HepG2 (cell line): ENCODE measurements at regions not wholly inside any gene's neighbourhood (a gene's known extent, or its start where the extent isn't known, plus 50 kb on each side); places are given as distances from the start of the nearest gene placed in this dataset.

Experiments
- TBP ChIP-seq: sonication (generic); formaldehyde crosslinking; IDR thresholded peaks from 2 replicates; pipeline ENCODE4 v1.5.0; 2020; ENCODE audit warnings: missing genetic modification reagents
- TF ChIP-seq, protein P1 (sequence below): sonication (generic); formaldehyde crosslinking; IDR thresholded peaks from one replicate; pipeline ENCODE4 v1.5.1; 2020; ENCODE audit warnings: mild to moderate bottlenecking, missing genetic modification reagents; ENCODE audit errors: not compliant biosample characterization

DNA sequence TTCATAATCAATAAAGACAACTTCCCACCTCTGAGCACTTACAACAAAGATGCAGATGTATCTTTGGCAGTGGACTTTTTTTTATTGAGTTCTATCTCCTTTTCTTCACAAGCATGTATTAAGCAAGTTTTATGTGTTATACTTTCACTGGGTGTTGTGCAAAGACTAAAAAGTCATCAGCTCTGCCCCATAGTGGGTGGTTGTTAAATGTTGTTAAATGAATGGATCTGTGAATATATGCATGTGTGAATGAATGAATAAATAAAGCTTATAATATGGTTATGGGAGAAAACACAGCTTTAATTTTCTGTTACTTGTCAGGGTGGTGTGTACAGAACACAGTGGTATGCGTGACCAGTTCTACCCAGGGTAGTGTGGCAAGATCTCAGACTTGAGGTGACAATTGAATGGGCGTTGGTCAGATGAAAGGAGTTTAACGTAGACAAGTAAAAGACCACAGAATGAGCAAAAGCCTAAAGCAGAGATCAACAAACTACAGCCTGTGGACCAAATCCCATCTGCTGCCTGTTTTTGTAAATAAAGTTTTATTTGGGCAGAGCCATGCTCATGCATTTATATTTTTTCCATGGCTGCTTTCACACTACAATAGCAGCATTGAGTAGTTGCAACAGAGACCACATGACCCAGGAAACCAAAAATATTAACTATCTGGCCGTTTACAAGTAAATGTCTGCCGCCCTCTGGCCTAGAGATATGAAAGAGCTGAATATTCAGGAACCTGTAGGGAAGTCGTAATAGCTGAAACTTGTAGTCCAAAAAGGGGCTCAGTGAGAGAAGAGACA lies 207.4 kb upstream of the EEA1 start:
- TF ChIP-seq, protein P1, sequence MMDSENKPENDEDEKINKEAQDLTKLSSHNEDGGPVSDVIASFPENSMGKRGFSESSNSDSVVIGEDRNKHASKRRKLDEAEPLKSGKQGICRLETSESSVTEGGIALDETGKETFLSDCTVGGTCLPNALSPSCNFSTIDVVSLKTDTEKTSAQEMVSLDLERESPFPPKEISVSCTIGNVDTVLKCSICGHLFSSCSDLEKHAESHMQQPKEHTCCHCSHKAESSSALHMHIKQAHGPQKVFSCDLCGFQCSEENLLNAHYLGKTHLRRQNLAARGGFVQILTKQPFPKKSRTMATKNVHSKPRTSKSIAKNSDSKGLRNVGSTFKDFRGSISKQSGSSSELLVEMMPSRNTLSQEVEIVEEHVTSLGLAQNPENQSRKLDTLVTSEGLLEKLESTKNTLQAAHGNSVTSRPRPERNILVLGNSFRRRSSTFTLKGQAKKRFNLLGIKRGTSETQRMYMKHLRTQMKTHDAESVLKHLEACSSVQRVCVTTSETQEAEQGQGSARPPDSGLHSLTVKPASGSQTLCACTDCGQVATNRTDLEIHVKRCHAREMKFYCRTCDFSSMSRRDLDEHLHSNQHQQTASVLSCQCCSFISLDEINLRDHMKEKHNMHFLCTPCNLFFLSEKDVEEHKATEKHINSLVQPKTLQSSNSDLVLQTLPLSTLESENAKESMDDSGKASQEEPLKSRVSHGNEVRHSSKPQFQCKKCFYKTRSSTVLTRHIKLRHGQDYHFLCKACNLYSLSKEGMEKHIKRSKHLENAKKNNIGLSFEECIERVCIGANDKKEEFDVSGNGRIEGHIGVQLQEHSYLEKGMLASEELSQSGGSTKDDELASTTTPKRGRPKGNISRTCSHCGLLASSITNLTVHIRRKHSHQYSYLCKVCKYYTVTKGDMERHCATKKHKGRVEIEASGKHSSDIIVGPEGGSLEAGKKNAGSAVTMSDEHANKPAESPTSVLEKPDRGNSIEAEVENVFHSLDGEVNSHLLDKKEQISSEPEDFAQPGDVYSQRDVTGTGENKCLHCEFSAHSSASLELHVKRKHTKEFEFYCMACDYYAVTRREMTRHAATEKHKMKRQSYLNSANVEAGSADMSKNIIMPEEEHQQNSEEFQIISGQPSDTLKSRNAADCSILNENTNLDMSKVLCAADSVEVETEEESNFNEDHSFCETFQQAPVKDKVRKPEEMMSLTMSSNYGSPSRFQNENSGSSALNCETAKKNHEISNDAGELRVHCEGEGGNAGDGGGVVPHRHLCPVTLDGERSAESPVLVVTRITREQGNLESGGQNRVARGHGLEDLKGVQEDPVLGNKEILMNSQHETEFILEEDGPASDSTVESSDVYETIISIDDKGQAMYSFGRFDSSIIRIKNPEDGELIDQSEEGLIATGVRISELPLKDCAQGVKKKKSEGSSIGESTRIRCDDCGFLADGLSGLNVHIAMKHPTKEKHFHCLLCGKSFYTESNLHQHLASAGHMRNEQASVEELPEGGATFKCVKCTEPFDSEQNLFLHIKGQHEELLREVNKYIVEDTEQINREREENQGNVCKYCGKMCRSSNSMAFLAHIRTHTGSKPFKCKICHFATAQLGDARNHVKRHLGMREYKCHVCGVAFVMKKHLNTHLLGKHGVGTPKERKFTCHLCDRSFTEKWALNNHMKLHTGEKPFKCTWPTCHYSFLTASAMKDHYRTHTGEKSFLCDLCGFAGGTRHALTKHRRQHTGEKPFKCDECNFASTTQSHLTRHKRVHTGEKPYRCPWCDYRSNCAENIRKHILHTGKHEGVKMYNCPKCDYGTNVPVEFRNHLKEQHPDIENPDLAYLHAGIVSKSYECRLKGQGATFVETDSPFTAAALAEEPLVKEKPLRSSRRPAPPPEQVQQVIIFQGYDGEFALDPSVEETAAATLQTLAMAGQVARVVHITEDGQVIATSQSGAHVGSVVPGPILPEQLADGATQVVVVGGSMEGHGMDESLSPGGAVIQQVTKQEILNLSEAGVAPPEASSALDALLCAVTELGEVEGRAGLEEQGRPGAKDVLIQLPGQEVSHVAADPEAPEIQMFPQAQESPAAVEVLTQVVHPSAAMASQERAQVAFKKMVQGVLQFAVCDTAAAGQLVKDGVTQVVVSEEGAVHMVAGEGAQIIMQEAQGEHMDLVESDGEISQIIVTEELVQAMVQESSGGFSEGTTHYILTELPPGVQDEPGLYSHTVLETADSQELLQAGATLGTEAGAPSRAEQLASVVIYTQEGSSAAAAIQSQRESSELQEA (CRISPR knock-in tag): no peak
- TF ChIP-seq TBP (CRISPR knock-in tag): no peak
